ENCODE measurements at regions not wholly inside any gene's neighbourhood (a gene's known extent, or its start where the extent isn't known, plus 50 kb on each side); places are given as distances from the start of the nearest gene placed in this dataset.

GRCh38 chrX:25872786-25873185, 265.4 kb upstream of the MAGEB18 start:
- TF ChIP-seq POLR2A (IDR thresholded peaks at IDR 0.05; ENCODE audit: low read depth, low read length): no peak
- TF ChIP-seq TAF1 (IDR thresholded peaks at IDR 0.05; ENCODE audit: low read depth, low read length): no peak
- no peak for TF ChIP-seq SPI1 (IDR thresholded peaks at IDR 0.05; ENCODE audit: low read depth, low read length)
